Dendritic cell treated with granulocyte-macrophage colony-stimulating factor and Interleukin-4, amounts not matched to agents 40 ng/mL and 50 ng/mL, for 4 days (primary cell): ENCODE measurements at regions not wholly inside any gene's neighbourhood (a gene's known extent, or its start where the extent isn't known, plus 50 kb on each side); places are given as distances from the start of the nearest gene placed in this dataset.

Experiments used
- H3K27ac Mint-ChIP-seq: one replicate; pipeline ENCODE4 v1.8.0; 2022; ENCODE audit warnings: mild to moderate bottlenecking, mixed read lengths
- H3K27me3 Mint-ChIP-seq: one replicate; pipeline ENCODE4 v1.8.0; 2022; ENCODE audit warnings: mild to moderate bottlenecking, mixed read lengths
- H3K36me3 Mint-ChIP-seq: one replicate; pipeline ENCODE4 v1.8.0; 2022; ENCODE audit warnings: low read depth, mixed read lengths
- H3K4me1 Mint-ChIP-seq: one replicate; pipeline ENCODE4 v1.8.0; 2022; ENCODE audit warnings: low read depth, mixed read lengths
- H3K4me3 Mint-ChIP-seq: one replicate; pipeline ENCODE4 v1.8.0; 2022; ENCODE audit warnings: mild to moderate bottlenecking, moderate library complexity, mixed read lengths
- H3K9me3 Mint-ChIP-seq: one replicate; pipeline ENCODE4 v1.8.0; 2022; ENCODE audit warnings: mixed read lengths
- intact Hi-C: fragments of 100-400 bp; cut with micrococcal nuclease; formaldehyde crosslinking; loops from one replicate; pipeline ENCODE4 v1.15.0; 2022

- no peaks in the 10 kb centered on the region for H3K27me3 Mint-ChIP-seq
- peaks cover 28% of the 10 kb centered on the region for H3K9me3 Mint-ChIP-seq
- no peaks in the 10 kb centered on the region for H3K36me3 Mint-ChIP-seq
- no peak overlapping the region for H3K27ac Mint-ChIP-seq
- no peak overlapping the region for H3K4me3 Mint-ChIP-seq
- H3K4me1 Mint-ChIP-seq, result no peaks in the 10 kb centered on the region
- intact Hi-C loops, result no loop called here
Observed at GRCh38 chr12:17204289-17205054, 598.5 kb upstream of the LMO3 start.

DNA sequence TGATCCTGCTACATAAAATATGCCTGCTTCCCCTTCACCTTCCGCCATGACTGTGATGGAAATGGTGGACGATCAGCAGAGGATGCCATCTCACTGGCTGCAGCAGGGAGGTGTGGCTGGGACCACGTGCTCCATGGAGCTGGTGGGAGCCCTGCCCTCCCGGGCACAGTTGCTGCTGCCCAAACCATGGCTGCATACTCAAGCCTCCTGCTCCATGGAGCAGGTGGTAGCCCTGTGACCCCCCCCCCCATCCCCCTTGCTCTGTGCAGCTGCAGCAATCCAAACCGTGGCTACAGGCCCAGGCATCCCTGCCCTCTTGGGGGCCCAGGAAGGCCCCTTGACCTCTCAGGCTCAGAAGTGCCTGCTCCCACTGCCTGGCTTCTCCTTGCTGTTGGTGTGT, 597.5 kb upstream of the LMO3 start:
- no peak overlapping the region for H3K4me3 Mint-ChIP-seq
- intact Hi-C loops, result no loop called here
- H3K36me3 Mint-ChIP-seq, result no peaks in the 10 kb centered on the region
- no peak overlapping the region for H3K27ac Mint-ChIP-seq
- H3K27me3 Mint-ChIP-seq, result no peaks in the 10 kb centered on the region
- peaks cover 35% of the 10 kb centered on the region for H3K9me3 Mint-ChIP-seq
- no peaks in the 10 kb centered on the region for H3K4me1 Mint-ChIP-seq

DNA sequence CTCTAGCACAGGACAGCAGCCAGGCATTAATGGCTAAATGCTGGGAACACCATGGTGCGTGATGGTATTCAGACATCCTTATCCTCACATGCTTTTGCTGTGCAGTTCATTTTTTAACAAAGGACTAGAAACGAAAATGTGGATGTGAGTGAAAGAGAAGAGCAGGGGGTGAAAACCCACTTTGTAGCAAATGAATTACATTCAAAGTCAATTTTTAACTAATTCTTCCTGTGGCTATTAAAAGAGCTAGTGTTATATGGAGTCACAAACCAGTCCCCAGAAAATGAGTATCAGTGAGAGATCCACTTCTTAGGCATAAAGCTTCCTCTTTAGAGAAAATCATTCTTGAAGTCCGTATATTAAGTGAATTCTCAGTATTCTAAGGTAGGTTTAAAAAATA, 592.0 kb upstream of the LMO3 start:
- Mint-ChIP-seq H3K4me1 (no peaks in the 10 kb centered on the region), H3K36me3 (no peaks in the 10 kb centered on the region), H3K9me3 (peaks cover 23% of the 10 kb centered on the region), H3K27ac (no peak overlapping the region), H3K4me3 (no peak overlapping the region), H3K27me3 (no peaks in the 10 kb centered on the region)
- intact Hi-C loops, result no loop called here

DNA sequence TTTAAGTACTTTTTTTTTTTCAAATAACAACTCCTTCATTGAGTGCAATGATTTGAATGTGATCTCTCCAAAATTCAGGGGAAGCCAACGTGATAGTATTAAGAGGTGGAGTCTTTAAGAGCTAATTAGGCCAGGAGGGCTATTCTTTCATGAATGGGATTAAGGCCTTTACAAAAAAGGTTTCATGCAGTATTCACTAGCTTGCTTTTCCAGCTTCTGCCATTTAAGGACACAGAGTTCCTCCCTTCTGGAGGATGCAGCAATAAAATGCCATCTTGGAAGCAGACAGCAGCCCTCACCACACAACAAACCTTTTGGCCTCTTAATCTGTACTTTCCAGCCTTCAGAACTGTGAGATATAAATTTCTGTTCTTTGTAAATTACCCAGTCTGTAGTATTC, 586.8 kb upstream of the LMO3 start:
- no peaks in the 10 kb centered on the region for H3K27me3 Mint-ChIP-seq
- no peak overlapping the region for H3K27ac Mint-ChIP-seq
- H3K9me3 Mint-ChIP-seq, result no peaks in the 10 kb centered on the region
- H3K36me3 Mint-ChIP-seq, result no peaks in the 10 kb centered on the region
- H3K4me1 Mint-ChIP-seq, result no peaks in the 10 kb centered on the region
- no peak overlapping the region for H3K4me3 Mint-ChIP-seq
- intact Hi-C loops, result no loop called here

DNA sequence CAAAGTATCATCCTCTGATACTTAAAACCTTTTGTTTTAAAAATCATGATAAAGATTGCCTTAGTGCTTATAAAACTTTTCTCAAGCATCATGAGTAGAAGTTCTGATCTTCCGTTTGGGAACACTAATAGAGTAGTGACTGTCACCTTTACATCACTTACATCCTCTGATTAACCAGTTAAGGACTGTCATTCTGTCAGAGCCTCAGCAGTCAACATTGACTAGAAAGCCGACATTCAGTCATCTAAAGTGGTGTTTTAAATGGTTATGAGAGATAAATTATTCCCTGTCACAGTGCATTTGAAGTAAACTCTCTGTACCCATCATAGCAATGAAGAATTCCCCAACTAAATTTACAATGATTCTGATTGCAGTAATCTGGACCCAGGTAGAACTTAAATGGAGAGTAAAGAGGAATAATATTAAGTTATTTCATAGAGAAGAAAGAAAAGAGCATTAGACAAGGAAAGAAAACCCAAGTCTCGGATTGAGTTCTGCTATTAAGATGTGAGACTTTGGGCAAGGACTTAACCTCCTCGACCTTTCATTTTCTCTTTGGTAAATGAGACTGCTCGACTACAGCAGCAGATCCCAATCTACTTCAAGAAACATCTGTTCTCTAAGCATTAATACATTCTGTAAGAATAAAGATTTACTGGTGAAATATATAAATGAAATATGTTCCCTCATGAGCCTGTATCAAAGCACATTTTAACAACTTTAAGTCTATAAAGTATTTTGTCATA, 563.9 kb upstream of the LMO3 start:
- no peaks in the 10 kb centered on the region for H3K36me3 Mint-ChIP-seq
- intact Hi-C loops, result no loop called here
- H3K4me3 Mint-ChIP-seq, result no peak overlapping the region
- no peak overlapping the region for H3K27ac Mint-ChIP-seq
- H3K9me3 Mint-ChIP-seq, result peaks cover 9% of the 10 kb centered on the region
- H3K27me3 Mint-ChIP-seq, result no peaks in the 10 kb centered on the region
- H3K4me1 Mint-ChIP-seq, result no peaks in the 10 kb centered on the region

- H3K4me1 Mint-ChIP-seq, result no peaks in the 10 kb centered on the region
- H3K36me3 Mint-ChIP-seq, result no peaks in the 10 kb centered on the region
Observed at GRCh38 chr12:17159506-17160300, 553.7 kb upstream of the LMO3 start.

GRCh38 chr12:17158201-17158600, 552.2 kb upstream of the LMO3 start:
- no peaks in the 10 kb centered on the region for H3K27me3 Mint-ChIP-seq
- H3K27ac Mint-ChIP-seq, result no peak overlapping the region
- intact Hi-C loops, result no loop called here
- no peak overlapping the region for H3K4me3 Mint-ChIP-seq
- peaks cover 15% of the 10 kb centered on the region for H3K9me3 Mint-ChIP-seq
- no peaks in the 10 kb centered on the region for H3K4me1 Mint-ChIP-seq
- no peaks in the 10 kb centered on the region for H3K36me3 Mint-ChIP-seq

More at GRCh38 chr12:17159506-17160300, 553.7 kb upstream of the LMO3 start:
- intact Hi-C loops, result no loop called here
- no peaks in the 10 kb centered on the region for H3K27me3 Mint-ChIP-seq
- peaks cover 2% of the 10 kb centered on the region for H3K9me3 Mint-ChIP-seq
- no peak overlapping the region for H3K4me3 Mint-ChIP-seq
- no peak overlapping the region for H3K27ac Mint-ChIP-seq

- no peaks in the 10 kb centered on the region for H3K36me3 Mint-ChIP-seq
- H3K4me3 Mint-ChIP-seq, result no peak overlapping the region
- H3K4me1 Mint-ChIP-seq, result no peaks in the 10 kb centered on the region
- no peaks in the 10 kb centered on the region for H3K27me3 Mint-ChIP-seq
- H3K9me3 Mint-ChIP-seq, result peaks cover 57% of the 10 kb centered on the region
- intact Hi-C loops, result no loop called here
- H3K27ac Mint-ChIP-seq, result no peak overlapping the region
Observed at GRCh38 chr12:17151917-17152316, 546.0 kb upstream of the LMO3 start.

- Mint-ChIP-seq H3K36me3 (no peaks in the 10 kb centered on the region), H3K27me3 (no peaks in the 10 kb centered on the region), H3K27ac (no peak overlapping the region), H3K9me3 (peaks cover 53% of the 10 kb centered on the region), H3K4me3 (no peak overlapping the region), H3K4me1 (no peaks in the 10 kb centered on the region)
- intact Hi-C loops, result no loop called here
Observed at GRCh38 chr12:17148706-17149105, 542.7 kb upstream of the LMO3 start.

- Mint-ChIP-seq H3K27ac (no peak overlapping the region), H3K4me3 (no peak overlapping the region), H3K27me3 (no peaks in the 10 kb centered on the region), H3K9me3 (peaks cover 31% of the 10 kb centered on the region), H3K4me1 (no peaks in the 10 kb centered on the region), H3K36me3 (no peaks in the 10 kb centered on the region)
- intact Hi-C loops, result no loop called here
Observed at GRCh38 chr12:17142856-17143255, 536.9 kb upstream of the LMO3 start.

- no peaks in the 10 kb centered on the region for H3K27me3 Mint-ChIP-seq
- intact Hi-C loops, result no loop called here
- no peak overlapping the region for H3K4me3 Mint-ChIP-seq
- H3K27ac Mint-ChIP-seq, result no peak overlapping the region
- no peaks in the 10 kb centered on the region for H3K36me3 Mint-ChIP-seq
- peaks cover 18% of the 10 kb centered on the region for H3K9me3 Mint-ChIP-seq
- H3K4me1 Mint-ChIP-seq, result no peaks in the 10 kb centered on the region
Observed at GRCh38 chr12:17139931-17140330, 534.0 kb upstream of the LMO3 start.

GRCh38 chr12:17137396-17137795, 531.4 kb upstream of the LMO3 start:
- Mint-ChIP-seq H3K9me3 (peaks cover 18% of the 10 kb centered on the region), H3K36me3 (no peaks in the 10 kb centered on the region), H3K27ac (no peak overlapping the region), H3K4me1 (no peaks in the 10 kb centered on the region), H3K27me3 (no peaks in the 10 kb centered on the region), H3K4me3 (no peak overlapping the region)
- intact Hi-C loops, result no loop called here

- H3K36me3 Mint-ChIP-seq, result no peaks in the 10 kb centered on the region
- H3K4me1 Mint-ChIP-seq, result no peaks in the 10 kb centered on the region
- H3K4me3 Mint-ChIP-seq, result no peak overlapping the region
- H3K9me3 Mint-ChIP-seq, result peaks cover 8% of the 10 kb centered on the region
- no peak overlapping the region for H3K27ac Mint-ChIP-seq
- intact Hi-C loops, result no loop called here
- H3K27me3 Mint-ChIP-seq, result no peaks in the 10 kb centered on the region
Observed at GRCh38 chr12:17134315-17134714, 528.4 kb upstream of the LMO3 start.

GRCh38 chr12:17132336-17132735, 526.4 kb upstream of the LMO3 start:
- Mint-ChIP-seq H3K4me3 (no peak overlapping the region), H3K27ac (no peak overlapping the region)

More at GRCh38 chr12:17132336-17132735, 526.4 kb upstream of the LMO3 start:
- intact Hi-C loops, result no loop called here
- no peaks in the 10 kb centered on the region for H3K36me3 Mint-ChIP-seq
- no peaks in the 10 kb centered on the region for H3K27me3 Mint-ChIP-seq
- H3K9me3 Mint-ChIP-seq, result no peaks in the 10 kb centered on the region
- H3K4me1 Mint-ChIP-seq, result no peaks in the 10 kb centered on the region
